ENCODE measurements at regions not wholly inside any gene's neighbourhood (a gene's known extent, or its start where the extent isn't known, plus 50 kb on each side); places are given as distances from the start of the nearest gene placed in this dataset.
A peak's percentile ranks its signal among the peaks of the same experiment; 100 is the strongest.

DNA sequence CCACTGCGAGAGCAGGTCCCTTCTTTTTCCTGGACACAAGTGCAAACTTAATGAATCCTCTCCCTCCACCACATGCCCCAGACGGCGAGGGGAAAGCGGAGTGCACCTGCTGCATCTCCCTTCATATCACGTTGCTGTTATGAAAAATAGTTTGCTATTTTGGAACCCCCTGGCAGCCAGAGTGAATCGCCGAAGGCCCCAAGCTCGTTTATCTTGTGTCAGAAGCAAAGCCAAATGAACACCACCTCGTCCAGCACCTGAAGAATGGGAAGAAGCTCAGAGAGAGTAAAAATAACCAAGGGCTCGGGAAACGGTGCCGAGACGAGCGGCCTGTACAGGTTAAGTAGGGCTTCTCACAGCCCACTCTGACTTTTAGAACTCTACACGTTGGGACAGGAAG lies 394.6 kb upstream of the RORA start:
- H3K36me3 ChIP-seq (ENCODE audit: insufficient read depth, low read length): no peaks in the 10 kb centered on the region
- H3K4me2 ChIP-seq (ENCODE audit: insufficient read depth, low read length): no peak overlapping the region
- no peaks in the 10 kb centered on the region for H3K4me1 ChIP-seq (ENCODE audit: insufficient read depth, low read length)
- no peaks in the 10 kb centered on the region for H3K79me2 ChIP-seq (ENCODE audit: insufficient read depth, low read length)
- H4K20me1 ChIP-seq (ENCODE audit: insufficient read depth, low read length): no peaks in the 10 kb centered on the region
- H3K9me3 ChIP-seq (ENCODE audit: insufficient read depth, low read length, severe bottlenecking): no peaks in the 10 kb centered on the region
- H3K27me3 ChIP-seq (ENCODE audit: insufficient read depth, low read length, poor library complexity): no peaks in the 10 kb centered on the region
- no peak overlapping the region for H3K4me3 ChIP-seq (ENCODE audit: low read depth in 1 of 2, low read length in 2 of 2)
- ATAC-seq (ENCODE audit: insufficient read depth, low read depth) (no peak), DNase-seq (no peak)
- H2AFZ ChIP-seq (ENCODE audit: low read depth, low read length): no peak overlapping the region
- no peak overlapping the region for H3K9ac ChIP-seq (ENCODE audit: low read depth, low read length)
- TF ChIP-seq, protein P1, sequence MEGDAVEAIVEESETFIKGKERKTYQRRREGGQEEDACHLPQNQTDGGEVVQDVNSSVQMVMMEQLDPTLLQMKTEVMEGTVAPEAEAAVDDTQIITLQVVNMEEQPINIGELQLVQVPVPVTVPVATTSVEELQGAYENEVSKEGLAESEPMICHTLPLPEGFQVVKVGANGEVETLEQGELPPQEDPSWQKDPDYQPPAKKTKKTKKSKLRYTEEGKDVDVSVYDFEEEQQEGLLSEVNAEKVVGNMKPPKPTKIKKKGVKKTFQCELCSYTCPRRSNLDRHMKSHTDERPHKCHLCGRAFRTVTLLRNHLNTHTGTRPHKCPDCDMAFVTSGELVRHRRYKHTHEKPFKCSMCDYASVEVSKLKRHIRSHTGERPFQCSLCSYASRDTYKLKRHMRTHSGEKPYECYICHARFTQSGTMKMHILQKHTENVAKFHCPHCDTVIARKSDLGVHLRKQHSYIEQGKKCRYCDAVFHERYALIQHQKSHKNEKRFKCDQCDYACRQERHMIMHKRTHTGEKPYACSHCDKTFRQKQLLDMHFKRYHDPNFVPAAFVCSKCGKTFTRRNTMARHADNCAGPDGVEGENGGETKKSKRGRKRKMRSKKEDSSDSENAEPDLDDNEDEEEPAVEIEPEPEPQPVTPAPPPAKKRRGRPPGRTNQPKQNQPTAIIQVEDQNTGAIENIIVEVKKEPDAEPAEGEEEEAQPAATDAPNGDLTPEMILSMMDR (IDR thresholded peaks at IDR 0.05; ENCODE audit: borderline replicate concordance, extremely low read depth, low read length, poor library complexity, severe bottlenecking): no peak
- H3K27ac ChIP-seq (ENCODE audit: low read length): no peak overlapping the region

DNA sequence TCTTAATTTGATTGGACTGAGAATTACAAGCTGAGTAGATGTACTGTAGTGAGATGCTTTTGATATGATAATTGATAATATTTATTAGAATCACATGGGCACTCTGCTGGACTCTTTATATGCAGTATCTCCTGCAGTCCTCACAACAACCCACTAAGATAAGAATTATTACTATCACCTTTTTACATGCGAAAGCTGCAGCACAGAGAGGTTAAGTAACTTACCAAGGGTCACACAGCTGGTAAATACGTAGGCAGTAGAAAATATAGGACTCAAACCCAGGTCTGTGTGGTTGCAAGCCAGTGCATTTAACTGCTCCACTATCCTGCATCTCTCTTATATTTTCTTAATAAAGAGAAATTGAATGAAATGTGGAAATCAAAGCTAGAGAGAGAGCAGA lies 392.8 kb upstream of the RORA start:
- no peak overlapping the region for H3K27ac ChIP-seq (ENCODE audit: low read length)
- H3K9me3 ChIP-seq (ENCODE audit: insufficient read depth, low read length, severe bottlenecking): no peaks in the 10 kb centered on the region
- no peak overlapping the region for H2AFZ ChIP-seq (ENCODE audit: low read depth, low read length)
- no peak overlapping the region for H3K4me2 ChIP-seq (ENCODE audit: insufficient read depth, low read length)
- no peak overlapping the region for H3K9ac ChIP-seq (ENCODE audit: low read depth, low read length)
- no peak overlapping the region for H3K4me3 ChIP-seq (ENCODE audit: low read depth in 1 of 2, low read length in 2 of 2)
- DNase-seq (no peak), ATAC-seq (ENCODE audit: insufficient read depth, low read depth) (no peak)
- H3K36me3 ChIP-seq (ENCODE audit: insufficient read depth, low read length): no peaks in the 10 kb centered on the region
- H3K4me1 ChIP-seq (ENCODE audit: insufficient read depth, low read length): no peaks in the 10 kb centered on the region
- TF ChIP-seq EZH2 (IDR thresholded peaks at IDR 0.05; ENCODE audit: borderline replicate concordance, low read depth, low read length, severe bottlenecking): no peak
- TF ChIP-seq, protein P1 (IDR thresholded peaks at IDR 0.05; ENCODE audit: borderline replicate concordance, extremely low read depth, low read length, poor library complexity, severe bottlenecking): no peak
- H4K20me1 ChIP-seq (ENCODE audit: insufficient read depth, low read length): no peaks in the 10 kb centered on the region
- no peaks in the 10 kb centered on the region for H3K27me3 ChIP-seq (ENCODE audit: insufficient read depth, low read length, poor library complexity)
- no peaks in the 10 kb centered on the region for H3K79me2 ChIP-seq (ENCODE audit: insufficient read depth, low read length)

DNA sequence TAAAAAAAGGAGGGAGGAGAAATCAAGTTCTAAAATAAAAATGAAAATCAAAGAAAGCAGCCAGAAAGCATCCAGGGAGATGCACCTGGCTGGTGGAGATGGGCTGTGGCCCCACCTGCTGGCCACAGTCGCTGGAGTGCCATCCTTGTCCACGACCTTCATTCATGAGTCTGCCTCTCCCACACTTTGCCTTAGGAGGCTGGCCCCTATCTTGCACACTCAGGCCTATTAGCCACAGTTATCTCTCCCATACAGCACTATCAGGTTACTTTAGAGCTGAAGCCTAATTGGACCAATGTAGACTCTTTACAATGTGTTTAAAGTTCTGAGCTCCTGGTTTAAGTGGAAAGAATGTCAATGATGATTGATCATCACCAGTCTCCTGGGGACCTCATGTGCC lies 392.0 kb upstream of the RORA start:
- TF ChIP-seq, protein P1 (IDR thresholded peaks at IDR 0.05; ENCODE audit: borderline replicate concordance, extremely low read depth, low read length, poor library complexity, severe bottlenecking): peak; percentile 52
- TF ChIP-seq EZH2 (IDR thresholded peaks at IDR 0.05; ENCODE audit: borderline replicate concordance, low read depth, low read length, severe bottlenecking): no peak
- no peaks in the 10 kb centered on the region for H3K9me3 ChIP-seq (ENCODE audit: insufficient read depth, low read length, severe bottlenecking)
- H3K36me3 ChIP-seq (ENCODE audit: insufficient read depth, low read length): no peaks in the 10 kb centered on the region
- H3K27me3 ChIP-seq (ENCODE audit: insufficient read depth, low read length, poor library complexity): no peaks in the 10 kb centered on the region
- H3K27ac ChIP-seq (ENCODE audit: low read length): no peak overlapping the region
- H3K9ac ChIP-seq (ENCODE audit: low read depth, low read length): no peak overlapping the region
- no peak overlapping the region for H2AFZ ChIP-seq (ENCODE audit: low read depth, low read length)
- no peak for DNase-seq
- no peak for ATAC-seq (ENCODE audit: insufficient read depth, low read depth)
- no peaks in the 10 kb centered on the region for H4K20me1 ChIP-seq (ENCODE audit: insufficient read depth, low read length)
- no peak overlapping the region for H3K4me3 ChIP-seq (ENCODE audit: low read depth in 1 of 2, low read length in 2 of 2)
- H3K4me1 ChIP-seq (ENCODE audit: insufficient read depth, low read length): no peaks in the 10 kb centered on the region
- no peak overlapping the region for H3K4me2 ChIP-seq (ENCODE audit: insufficient read depth, low read length)
- no peaks in the 10 kb centered on the region for H3K79me2 ChIP-seq (ENCODE audit: insufficient read depth, low read length)

DNA sequence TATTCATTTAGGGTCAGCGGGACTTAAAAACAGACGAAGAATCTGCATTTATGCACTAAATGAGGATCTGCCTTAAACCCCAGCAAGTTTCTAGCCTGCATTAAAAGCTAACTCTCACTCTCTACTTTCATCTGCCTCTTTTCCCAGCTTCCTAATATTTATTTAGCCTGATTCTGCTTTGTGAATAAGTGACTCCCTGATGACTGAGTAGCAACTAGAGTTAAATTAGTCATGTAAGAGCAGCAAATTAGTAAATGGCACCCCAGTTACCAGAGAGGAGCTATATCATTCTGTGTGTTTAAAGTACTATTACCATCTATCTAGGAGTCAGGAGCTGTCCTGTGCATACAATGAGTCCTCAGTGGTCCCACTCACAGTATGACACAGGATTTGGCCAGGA lies 391.0 kb upstream of the RORA start:
- no peak overlapping the region for H3K4me2 ChIP-seq (ENCODE audit: insufficient read depth, low read length)
- H3K4me1 ChIP-seq (ENCODE audit: insufficient read depth, low read length): no peaks in the 10 kb centered on the region
- H4K20me1 ChIP-seq (ENCODE audit: insufficient read depth, low read length): no peaks in the 10 kb centered on the region
- DNase-seq (no peak), ATAC-seq (ENCODE audit: insufficient read depth, low read depth) (no peak)
- H3K27me3 ChIP-seq (ENCODE audit: insufficient read depth, low read length, poor library complexity): no peaks in the 10 kb centered on the region
- H3K36me3 ChIP-seq (ENCODE audit: insufficient read depth, low read length): no peaks in the 10 kb centered on the region
- H3K4me3 ChIP-seq (ENCODE audit: low read depth in 1 of 2, low read length in 2 of 2): no peak overlapping the region
- no peak overlapping the region for H3K27ac ChIP-seq (ENCODE audit: low read length)
- no peaks in the 10 kb centered on the region for H3K9me3 ChIP-seq (ENCODE audit: insufficient read depth, low read length, severe bottlenecking)
- H3K9ac ChIP-seq (ENCODE audit: low read depth, low read length): no peak overlapping the region
- no peak overlapping the region for H2AFZ ChIP-seq (ENCODE audit: low read depth, low read length)
- TF ChIP-seq, protein P1 (IDR thresholded peaks at IDR 0.05; ENCODE audit: borderline replicate concordance, extremely low read depth, low read length, poor library complexity, severe bottlenecking): no peak
- TF ChIP-seq EZH2 (IDR thresholded peaks at IDR 0.05; ENCODE audit: borderline replicate concordance, low read depth, low read length, severe bottlenecking): no peak
- no peaks in the 10 kb centered on the region for H3K79me2 ChIP-seq (ENCODE audit: insufficient read depth, low read length)
